ENCODE measurements at regions not wholly inside any gene's neighbourhood (a gene's known extent, or its start where the extent isn't known, plus 50 kb on each side); places are given as distances from the start of the nearest gene placed in this dataset.

- no peaks in the 10 kb centered on the region for H3K79me2 ChIP-seq (ENCODE audit: control insufficient read depth in 1 of 2, insufficient read depth in 2 of 2, low read length in 2 of 2)
- no peak overlapping the region for H3K23ac ChIP-seq (ENCODE audit: insufficient read length)
- H3K18ac ChIP-seq (ENCODE audit: extremely low read depth, low read length): no peak overlapping the region
- no peak overlapping the region for H2BK20ac ChIP-seq (ENCODE audit: low read length)
- H3K56ac ChIP-seq (replicated peaks; ENCODE audit: insufficient read length, low read depth, low read length): no peak overlapping the region
- H3K27me3 ChIP-seq (replicated peaks in 1 of 4; ENCODE audit: control insufficient read depth in 3 of 4, extremely low read depth in 1 of 4, insufficient read depth in 3 of 4, low read length in 3 of 4): no peaks in the 10 kb centered on the region
- no peaks in the 10 kb centered on the region; a peak in 1 of 7 replicates for H3K4me1 ChIP-seq (replicated peaks in 1 of 4; ENCODE audit: control insufficient read depth in 3 of 4, insufficient read depth in 4 of 4, low read length in 3 of 4)
- no peaks in the 10 kb centered on the region for H3K23me2 ChIP-seq (ENCODE audit: low read depth, low read length)
- no peak overlapping the region for H3K4me2 ChIP-seq (ENCODE audit: insufficient read depth in 1 of 2, low read depth in 2 of 2, low read length in 2 of 2)
- no peaks in the 10 kb centered on the region for H3K36me3 ChIP-seq (ENCODE audit: control insufficient read depth in 2 of 4, insufficient read depth in 4 of 4, low read length in 3 of 4)
- H3K14ac ChIP-seq (ENCODE audit: insufficient read length): no peak overlapping the region
- 86% methylated on average over 7 of the region's 7 CpGs; no CpG with 5 or more reads in 1 of the 2 experiments for whole genome bisulfite sequencing, 2 experiments (ENCODE audit: extremely low coverage in 1 of 2, insufficient coverage in 1 of 2, insufficient read length in 1 of 2, insufficient replicate concordance in 2 of 2, low coverage in 1 of 2, low lambda C conversion rate in 2 of 2, missing lambda C conversion rate in 1 of 2)
- no peak overlapping the region for H3K4ac ChIP-seq (replicated peaks; ENCODE audit: insufficient read length, low read depth, low read length)
- no peak for FAIRE-seq
- H2AK5ac ChIP-seq (ENCODE audit: low read depth, low read length): no peak overlapping the region
- H3K9me3 ChIP-seq (ENCODE audit: insufficient read depth in 2 of 2, low read depth in 1 of 2, low read length in 1 of 2): no peaks in the 10 kb centered on the region
- no peak overlapping the region for H4K8ac ChIP-seq (ENCODE audit: extremely low read depth, insufficient read depth, low read length)
- no peak overlapping the region for H4K91ac ChIP-seq (replicated peaks; ENCODE audit: insufficient read length, low read length)
- H4K5ac ChIP-seq (ENCODE audit: insufficient read length, low read depth, low read length): no peak overlapping the region
- no peak overlapping the region for H2BK5ac ChIP-seq (ENCODE audit: low read depth, low read length)
- H3K27ac ChIP-seq (ENCODE audit: low read depth, low read length): no peak overlapping the region
- H3K79me1 ChIP-seq (ENCODE audit: low read depth, low read length): no peaks in the 10 kb centered on the region
- CTCF ChIA-PET (ENCODE audit: partially characterized antibody): interaction anchor here (0.6 kb wide), 1 partner anchor 740 kb away, joined by 3 read pairs; no protein-coding TSS in a partner anchor
- no peak overlapping the region for H3K4me3 ChIP-seq (ENCODE audit: extremely low read depth in 1 of 4, insufficient read depth in 2 of 4, low read depth in 3 of 4, low read length in 4 of 4)
- no peak overlapping the region; the same call in 1 of the 2 replicates for H2AFZ ChIP-seq (ENCODE audit: low read length)
- DNase-seq (ENCODE audit: low read depth in 1 of 2, low spot score in 2 of 2): no peak
- POLR2A ChIA-PET (ENCODE audit: partially characterized antibody): interaction anchor here (0.5 kb wide), 1 partner anchor 562 kb away, joined by 3 read pairs; no protein-coding TSS in a partner anchor
- H2BK12ac ChIP-seq (ENCODE audit: low read depth, low read length): no peak overlapping the region
- no peak overlapping the region for H2BK120ac ChIP-seq (replicated peaks; ENCODE audit: low read depth, low read length)
- H4K20me1 ChIP-seq (replicated peaks in 1 of 2; ENCODE audit: control insufficient read depth in 1 of 2, insufficient read depth in 2 of 2, low read length in 2 of 2): no peaks in the 10 kb centered on the region
- no peak overlapping the region for H2BK15ac ChIP-seq (ENCODE audit: low read length)
- H3K9ac ChIP-seq (replicated peaks in 1 of 4; ENCODE audit: extremely low read depth in 1 of 4, low read depth in 3 of 4, low read length in 3 of 4): no peak overlapping the region
- TF ChIP-seq JUND (IDR thresholded peaks at IDR 0.05; ENCODE audit: low read length): no peak
- TF ChIP-seq CREB1 (IDR thresholded peaks at IDR 0.05): no peak
- no peak for TF ChIP-seq CTCF (IDR thresholded peaks at IDR 0.05; ENCODE audit: control extremely low read depth in 1 of 3, insufficient read depth in 1 of 3, low read depth in 1 of 3, low read length in 3 of 3)
- no peak for TF ChIP-seq NRF1 (IDR thresholded peaks at IDR 0.05; ENCODE audit: low read depth, low read length)
- no peak for TF ChIP-seq BRCA1 (IDR thresholded peaks at IDR 0.05; ENCODE audit: low read depth, low read length)
- no peak for TF ChIP-seq CHD1 (IDR thresholded peaks at IDR 0.05; ENCODE audit: low read depth, low read length)
- no peak for TF ChIP-seq JUN (IDR thresholded peaks at IDR 0.05; ENCODE audit: low read depth, low read length)
- no peak for TF ChIP-seq RFX5 (IDR thresholded peaks at IDR 0.05; ENCODE audit: borderline replicate concordance, low read depth, low read length)
- TF ChIP-seq SP2 (IDR thresholded peaks at IDR 0.05; ENCODE audit: low read length): no peak
- TF ChIP-seq BCL11A (IDR thresholded peaks at IDR 0.05; ENCODE audit: low read depth in 2 of 2, low read length in 2 of 2): no peak
- TF ChIP-seq CTBP2 (IDR thresholded peaks at IDR 0.05; ENCODE audit: borderline replicate concordance, insufficient read depth, insufficient read length, low read length): no peak
- no peak for TF ChIP-seq MAFK (IDR thresholded peaks at IDR 0.05; ENCODE audit: low read depth, low read length)
- TF ChIP-seq ASH2L (IDR thresholded peaks at IDR 0.05; ENCODE audit: low read length): no peak
- TF ChIP-seq TBP (IDR thresholded peaks at IDR 0.05; ENCODE audit: low read depth, low read length): no peak
Observed at GRCh38 chr12:60872219-60872618, 1276.4 kb downstream of the SLC16A7 start.
